H9 (cell line): ENCODE measurements at regions not wholly inside any gene's neighbourhood (a gene's known extent, or its start where the extent isn't known, plus 50 kb on each side); places are given as distances from the start of the nearest gene placed in this dataset.

ENCODE experiments used
- DNase-seq: peaks from one replicate; pipeline ENCODE4 v3.0.0-alpha.2; 2017
- H2AFZ ChIP-seq: one replicate; pipeline ENCODE4 v1.6.1; 2013; ENCODE audit warnings: mild to moderate bottlenecking, low read length, control low read depth, moderate library complexity
- H2AK5ac ChIP-seq: 2 replicates; pipeline ENCODE4 v1.6.1; 2013; ENCODE audit warnings: low read length, control low read depth, mixed read lengths; ENCODE audit not compliant: insufficient read length
- H2BK120ac ChIP-seq: one replicate; pipeline ENCODE4 v1.6.1; 2013; ENCODE audit warnings: low read depth, mild to moderate bottlenecking, low read length, control low read depth, inconsistent platforms; ENCODE audit not compliant: poor library complexity, severe bottlenecking
- H2BK12ac ChIP-seq: 2 replicates; pipeline ENCODE4 v1.6.1; 2013; ENCODE audit warnings: low read length, control low read depth, mixed read lengths, low read depth; ENCODE audit not compliant: insufficient read length
- H2BK15ac ChIP-seq: 2 replicates; pipeline ENCODE4 v1.6.1; 2013; ENCODE audit warnings: low read depth, low read length, control low read depth
- H2BK20ac ChIP-seq: one replicate; pipeline ENCODE4 v1.6.1; 2013; ENCODE audit warnings: low read depth, mild to moderate bottlenecking, low read length, control low read depth, inconsistent platforms; ENCODE audit not compliant: poor library complexity, severe bottlenecking
- H2BK5ac ChIP-seq: 2 replicates; pipeline ENCODE4 v1.6.1; 2013; ENCODE audit warnings: low read length, control low read depth, mixed read lengths; ENCODE audit not compliant: insufficient read length
- H3K14ac ChIP-seq: 2 replicates; pipeline ENCODE4 v1.6.1; 2013; ENCODE audit warnings: low read length, control low read depth; ENCODE audit not compliant: insufficient read depth
- H3K18ac ChIP-seq: 2 replicates; pipeline ENCODE4 v1.6.1; 2013; ENCODE audit warnings: low read depth, mild to moderate bottlenecking, mixed read lengths, low read length, control low read depth; ENCODE audit not compliant: insufficient read length
- H3K23ac ChIP-seq: 2 replicates; pipeline ENCODE4 v1.6.1; 2013; ENCODE audit warnings: low read length, control low read depth, mixed read lengths, low read depth; ENCODE audit not compliant: insufficient read length
- H3K23me2 ChIP-seq: 2 replicates; pipeline ENCODE4 v1.6.1; 2013; ENCODE audit warnings: low read depth, mild to moderate bottlenecking, mixed read lengths, low read length, control low read depth; ENCODE audit not compliant: insufficient read length, poor library complexity, severe bottlenecking
- H3K27ac ChIP-seq: 2 replicates; pipeline ENCODE4 v1.5.1; 2013; ENCODE audit warnings: low read length, control low read depth, mixed read lengths, low read depth; ENCODE audit not compliant: insufficient read length
- H3K27me3 ChIP-seq: 2 replicates; pipeline ENCODE4 v1.6.1; 2013; ENCODE audit warnings: low read length, control low read depth, inconsistent platforms; ENCODE audit not compliant: insufficient read depth
- H3K4ac ChIP-seq: 2 replicates; pipeline ENCODE4 v1.6.1; 2013; ENCODE audit warnings: low read depth, mild to moderate bottlenecking, control low read depth, inconsistent platforms, low read length, moderate library complexity
- H3K4me1 ChIP-seq: 2 replicates; pipeline ENCODE4 v1.6.1; 2013; ENCODE audit warnings: low read length, control low read depth, inconsistent platforms; ENCODE audit not compliant: insufficient read depth
- H3K4me2 ChIP-seq: 2 replicates; pipeline ENCODE4 v1.6.1; 2013; ENCODE audit warnings: low read length, control low read depth, mixed read lengths; ENCODE audit not compliant: insufficient read length, insufficient read depth
- H3K56ac ChIP-seq: 2 replicates; pipeline ENCODE4 v1.6.1; 2013; ENCODE audit warnings: low read depth, mild to moderate bottlenecking, mixed read lengths, low read length, control low read depth; ENCODE audit not compliant: insufficient read length
- H3K79me1 ChIP-seq: 2 replicates; pipeline ENCODE4 v1.6.1; 2013; ENCODE audit warnings: low read depth, mild to moderate bottlenecking, moderate library complexity, low read length, control low read depth, inconsistent platforms; ENCODE audit not compliant: insufficient read depth, poor library complexity, severe bottlenecking
- H3K79me2 ChIP-seq: 2 replicates; pipeline ENCODE4 v1.6.1; 2013; ENCODE audit warnings: low read length, control low read depth, inconsistent platforms; ENCODE audit not compliant: insufficient read depth
- H3K9ac ChIP-seq: 2 replicates; pipeline ENCODE4 v1.6.1; 2013; ENCODE audit warnings: low read length, control low read depth, mixed read lengths; ENCODE audit not compliant: insufficient read length; ENCODE audit errors: extremely low read depth
- H3K9me3 ChIP-seq: one replicate; pipeline ENCODE4 v1.6.1; 2013; ENCODE audit warnings: low read depth, low read length, inconsistent platforms; ENCODE audit not compliant: control insufficient read depth
- H3T11ph ChIP-seq: one replicate; pipeline ENCODE4 v1.6.1; 2013; ENCODE audit warnings: mild to moderate bottlenecking, low read length, control low read depth, inconsistent platforms
- H4K20me1 ChIP-seq: one replicate; pipeline ENCODE4 v1.6.1; 2013; ENCODE audit not compliant: control insufficient read depth, insufficient read length, insufficient read depth
- H4K5ac ChIP-seq: 2 replicates; pipeline ENCODE4 v1.6.1; 2013; ENCODE audit warnings: low read depth, mild to moderate bottlenecking, mixed read lengths, low read length, control low read depth; ENCODE audit not compliant: insufficient read length
- H4K8ac ChIP-seq: replicated peaks from 2 replicates; pipeline ENCODE4 v1.6.1; 2013; ENCODE audit warnings: low read length, control low read depth, mixed read lengths, low read depth; ENCODE audit not compliant: insufficient read length
- H4K91ac ChIP-seq: 2 replicates; pipeline ENCODE4 v1.6.1; 2013; ENCODE audit warnings: low read depth, mild to moderate bottlenecking, moderate library complexity, mixed read lengths, low read length, control low read depth; ENCODE audit not compliant: insufficient read length
- H3K27ac Mint-ChIP-seq, 3 experiments: 2 replicates in 2 of 3; 3 replicates in 1 of 3; pipeline ENCODE4 v1.8.0; 2020 to 2021; ENCODE audit warnings: mixed read lengths in 3 of 3, mild to moderate bottlenecking in 1 of 3, moderate library complexity in 1 of 3
- H3K27me3 Mint-ChIP-seq: 2 replicates; pipeline ENCODE4 v1.8.0; 2021; ENCODE audit warnings: low read depth, mild to moderate bottlenecking, moderate library complexity, mixed read lengths
- H3K36me3 Mint-ChIP-seq, 3 experiments: 2 replicates in 2 of 3; 3 replicates in 1 of 3; pipeline ENCODE4 v1.8.0; 2020 to 2021; ENCODE audit warnings: low read depth in 3 of 3, mixed read lengths in 3 of 3; ENCODE audit not compliant: insufficient read depth in 1 of 3
- H3K4me1 Mint-ChIP-seq, 2 experiments: 2 replicates each; pipeline ENCODE4 v1.8.0; 2020; ENCODE audit warnings: mixed read lengths in 2 of 2
- H3K4me3 Mint-ChIP-seq, 2 experiments: 2 replicates in 1 of 2; 3 replicates in 1 of 2; pipeline ENCODE4 v1.8.0; 2020 to 2021; ENCODE audit warnings: mild to moderate bottlenecking in 2 of 2, mixed read lengths in 2 of 2, moderate library complexity in 1 of 2
- H3K9me3 Mint-ChIP-seq, 2 experiments: 2 replicates in 1 of 2; 3 replicates in 1 of 2; pipeline ENCODE4 v1.8.0; 2020; ENCODE audit warnings: mild to moderate bottlenecking in 2 of 2, mixed read lengths in 2 of 2, moderate library complexity in 1 of 2
- WGBS: extraction: QIAGEN DNeasy Blood & Tissue Kit; methylation state at CpG from one replicate; pipeline ENCODE4 v1.1.7; 2013; ENCODE audit warnings: missing lambda C conversion rate, low lambda C conversion rate, mixed read lengths; ENCODE audit not compliant: insufficient read length; ENCODE audit errors: extremely low coverage; 5-methylcytosine and 5-hydroxymethylcytosine counted together
- TF ChIP-seq, protein P1 (sequence below): fragments of 200-600 bp; sonication (generic); conservative IDR thresholded peaks from 3 replicates; pipeline ENCODE4 v1.8.0; 2021; ENCODE audit warnings: antibody characterized with exemption, mild to moderate bottlenecking

DNA sequence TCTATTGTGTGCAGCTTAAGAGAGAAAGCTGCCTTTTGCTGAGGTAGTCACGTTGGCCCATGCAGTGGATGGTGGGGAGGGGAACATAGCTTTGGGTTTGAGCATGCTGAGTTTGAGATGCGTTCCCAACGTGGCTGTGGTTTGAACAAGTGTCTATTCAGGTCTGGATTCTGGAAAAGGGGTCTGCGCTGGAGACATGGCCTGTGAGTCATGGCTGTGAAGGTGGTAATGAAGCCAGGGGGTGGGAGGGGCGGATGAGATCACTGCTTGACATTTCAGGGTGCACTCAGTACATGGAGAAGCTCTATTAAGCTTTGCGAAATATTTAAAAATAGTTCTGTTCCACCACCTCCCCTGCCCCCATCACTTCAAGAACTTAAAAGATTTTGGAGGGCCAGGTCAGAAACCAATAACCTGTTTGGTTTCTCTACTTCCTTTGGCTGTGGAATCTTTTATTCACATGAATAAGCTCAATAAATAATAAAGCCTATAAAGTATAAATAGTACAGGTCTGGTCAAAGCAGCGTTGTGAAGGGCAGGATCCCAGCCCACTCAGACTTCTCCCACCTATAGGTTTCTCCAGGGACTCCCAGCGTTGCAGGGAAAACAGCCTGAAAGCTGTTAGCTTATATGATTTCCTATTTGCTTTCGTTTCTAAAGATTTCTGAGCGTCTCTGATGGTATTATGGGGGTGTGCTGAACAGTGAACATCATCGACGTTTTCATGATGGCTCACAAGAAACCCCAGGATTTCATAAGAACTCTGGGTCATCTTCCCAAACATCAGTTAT lies 189.9 kb downstream of the NSG2 start:
- DNase-seq = no peak
- Histone ChIP-seq H3K14ac (no peak overlapping the region), H2BK120ac (no peak overlapping the region), H3K23me2 (no peaks in the 10 kb centered on the region), H2BK12ac (no peak overlapping the region), H3K18ac (no peak overlapping the region), H2BK20ac (no peak overlapping the region), H3K9ac (no peak overlapping the region), H2AFZ (no peak overlapping the region), H4K8ac (no peak overlapping the region), H3K4me2 (no peak overlapping the region), H3K79me1 (no peaks in the 10 kb centered on the region), H4K20me1 (no peaks in the 10 kb centered on the region), H3K23ac (no peak overlapping the region), H4K91ac (no peak overlapping the region), H2BK15ac (no peak overlapping the region), H2BK5ac (no peak overlapping the region), H4K5ac (no peak overlapping the region), H3K27me3 (no peaks in the 10 kb centered on the region), H3K9me3 (no peaks in the 10 kb centered on the region), H2AK5ac (no peak overlapping the region), H3K4me1 (no peaks in the 10 kb centered on the region), H3K56ac (no peak overlapping the region), H3K79me2 (no peaks in the 10 kb centered on the region), H3T11ph (no peak overlapping the region), H3K4ac (no peak overlapping the region), H3K27ac (no peak overlapping the region)
- Mint-ChIP-seq H3K9me3 (peaks cover 8 to 12% of the 10 kb centered on the region in 2 experiments; a peak in 4 of 5 replicates), H3K36me3 (peaks cover 0 to 5% (median 0%) of the 10 kb centered on the region in 3 experiments; a peak in 3 of 7 replicates), H3K27ac (no peak overlapping the region; a peak in 1 of 7 replicates), H3K27me3 (peaks cover under 1% of the 10 kb centered on the region; the same call in 1 of the 2 replicates), H3K4me1 (no peaks in the 10 kb centered on the region; a peak in 1 of 4 replicates), H3K4me3 (no peak overlapping the region)
- TF ChIP-seq, protein P1, sequence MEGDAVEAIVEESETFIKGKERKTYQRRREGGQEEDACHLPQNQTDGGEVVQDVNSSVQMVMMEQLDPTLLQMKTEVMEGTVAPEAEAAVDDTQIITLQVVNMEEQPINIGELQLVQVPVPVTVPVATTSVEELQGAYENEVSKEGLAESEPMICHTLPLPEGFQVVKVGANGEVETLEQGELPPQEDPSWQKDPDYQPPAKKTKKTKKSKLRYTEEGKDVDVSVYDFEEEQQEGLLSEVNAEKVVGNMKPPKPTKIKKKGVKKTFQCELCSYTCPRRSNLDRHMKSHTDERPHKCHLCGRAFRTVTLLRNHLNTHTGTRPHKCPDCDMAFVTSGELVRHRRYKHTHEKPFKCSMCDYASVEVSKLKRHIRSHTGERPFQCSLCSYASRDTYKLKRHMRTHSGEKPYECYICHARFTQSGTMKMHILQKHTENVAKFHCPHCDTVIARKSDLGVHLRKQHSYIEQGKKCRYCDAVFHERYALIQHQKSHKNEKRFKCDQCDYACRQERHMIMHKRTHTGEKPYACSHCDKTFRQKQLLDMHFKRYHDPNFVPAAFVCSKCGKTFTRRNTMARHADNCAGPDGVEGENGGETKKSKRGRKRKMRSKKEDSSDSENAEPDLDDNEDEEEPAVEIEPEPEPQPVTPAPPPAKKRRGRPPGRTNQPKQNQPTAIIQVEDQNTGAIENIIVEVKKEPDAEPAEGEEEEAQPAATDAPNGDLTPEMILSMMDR = no peak
- WGBS = no CpG with 5 or more reads among the region's 12 CpGs
